Retinal pigment epithelial cell (primary cell): ENCODE measurements at regions not wholly inside any gene's neighbourhood (a gene's known extent, or its start where the extent isn't known, plus 50 kb on each side); places are given as distances from the start of the nearest gene placed in this dataset.

Experiments used
- DNase-seq: peaks from one replicate; pipeline ENCODE4 v3.0.0-alpha.2; 2010; ENCODE audit warnings: low read depth
- H3K4me3 ChIP-seq: 2 replicates; pipeline ENCODE4 v1.5.1; 2011; ENCODE audit warnings: mild to moderate bottlenecking, low read length, control low read depth, moderate library complexity
- CTCF ChIP-seq: conservative IDR thresholded peaks from 2 replicates; pipeline ENCODE4 v1.5.1; 2011; ENCODE audit warnings: low read depth, low read length, control low read depth, inconsistent platforms

GRCh38 chr20:24718277-24718676 is 230.8 kb upstream of the CST7 start:
- H3K4me3 ChIP-seq, result no peak overlapping the region
- TF ChIP-seq CTCF, result no peak
- no peak for DNase-seq

DNA sequence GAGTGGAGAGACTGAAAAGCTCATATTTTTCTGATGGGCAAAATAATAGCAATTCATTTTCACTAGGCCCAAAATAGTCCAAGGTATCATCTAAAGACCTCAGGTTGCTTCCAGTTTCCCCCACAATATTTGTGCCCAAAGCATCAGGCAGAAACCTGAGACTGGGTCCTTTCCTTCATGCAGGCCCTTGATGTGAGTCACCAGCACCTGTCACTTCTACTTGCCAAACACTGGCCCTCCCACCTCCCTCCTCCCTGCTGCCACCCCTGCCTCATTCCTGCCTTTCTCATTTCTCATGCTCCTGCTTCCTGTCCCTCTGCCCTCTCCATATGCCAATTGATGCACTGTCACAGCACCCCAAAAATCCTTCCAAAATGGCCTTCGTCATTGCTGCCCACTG is 230.4 kb upstream of the CST7 start:
- DNase-seq, result no peak
- H3K4me3 ChIP-seq, result no peak overlapping the region
- TF ChIP-seq CTCF, result no peak

GRCh38 chr20:24720957-24721356 is 228.1 kb upstream of the CST7 start:
- H3K4me3 ChIP-seq, result no peak overlapping the region
- DNase-seq, result no peak
- TF ChIP-seq CTCF, result no peak

- TF ChIP-seq CTCF, result no peak
- H3K4me3 ChIP-seq, result no peak overlapping the region
- DNase-seq, result no peak
These were observed 227.0 kb upstream of the CST7 start for GRCh38 chr20:24721891-24722568.

- DNase-seq, result no peak
- no peak overlapping the region for H3K4me3 ChIP-seq
- TF ChIP-seq CTCF, result no peak
These were observed 226.5 kb upstream of the CST7 start for GRCh38 chr20:24722586-24722985.

GRCh38 chr20:24723186-24723585 is 225.9 kb upstream of the CST7 start:
- no peak for DNase-seq
- no peak for TF ChIP-seq CTCF
- H3K4me3 ChIP-seq, result no peak overlapping the region

GRCh38 chr20:24723647-24724352 is 225.3 kb upstream of the CST7 start:
- H3K4me3 ChIP-seq, result no peak overlapping the region

More at GRCh38 chr20:24723647-24724352, 225.3 kb upstream of the CST7 start:
- DNase-seq, result no peak
- no peak for TF ChIP-seq CTCF
